Activated CD4-positive, alpha-beta memory T cell treated with anti-CD3 and anti-CD28 coated beads, Interleukin-2, amount 10 ng/mL, durations not matched to agents 7 days and 5 days (primary cell): ENCODE measurements at regions not wholly inside any gene's neighbourhood (a gene's known extent, or its start where the extent isn't known, plus 50 kb on each side); places are given as distances from the start of the nearest gene placed in this dataset.

Experiments used
- CTCF ChIA-PET: fragments of 350-600 bp; sonication (Branson Sonifier 250); formaldehyde crosslinking; loops from one replicate; lab custom pipeline; 2021; ENCODE audit warnings: antibody characterized with exemption, inconsistent platforms; lab: Charles Lee
- POLR2A ChIA-PET: fragments of 350-600 bp; sonication (Branson Sonifier 250); formaldehyde crosslinking; loops from one replicate; lab custom pipeline; 2021; ENCODE audit warnings: antibody characterized with exemption; lab: Charles Lee
- DNase-seq: peaks from one replicate; pipeline ENCODE4 v3.0.0-alpha.2; 2020
- H3K27ac Mint-ChIP-seq: one replicate; pipeline ENCODE4 v1.8.0; 2021; ENCODE audit warnings: mild to moderate bottlenecking, mixed read lengths
- H3K27me3 Mint-ChIP-seq: one replicate; pipeline ENCODE4 v1.8.0; 2021; ENCODE audit warnings: mixed read lengths
- H3K36me3 Mint-ChIP-seq: one replicate; pipeline ENCODE4 v1.8.0; 2021; ENCODE audit warnings: low read depth, mixed read lengths
- H3K4me1 Mint-ChIP-seq: one replicate; pipeline ENCODE4 v1.8.0; 2021; ENCODE audit warnings: mixed read lengths
- H3K4me3 Mint-ChIP-seq: one replicate; pipeline ENCODE4 v1.8.0; 2021; ENCODE audit warnings: mild to moderate bottlenecking, mixed read lengths
- H3K9me3 Mint-ChIP-seq: one replicate; pipeline ENCODE4 v1.8.0; 2021; ENCODE audit warnings: mixed read lengths

GRCh38 chr6:117156741-117157140 lies 108.6 kb upstream of the VGLL2 start:
- no peaks in the 10 kb centered on the region for H3K36me3 Mint-ChIP-seq
- H3K4me3 Mint-ChIP-seq, result no peak overlapping the region
- CTCF ChIA-PET, result no interaction called here
- no peaks in the 10 kb centered on the region for H3K27me3 Mint-ChIP-seq
- no peak for DNase-seq
- POLR2A ChIA-PET, result no interaction called here
- H3K9me3 Mint-ChIP-seq, result no peaks in the 10 kb centered on the region
- no peaks in the 10 kb centered on the region for H3K4me1 Mint-ChIP-seq
- H3K27ac Mint-ChIP-seq, result no peak overlapping the region

GRCh38 chr6:117157448-117157847 lies 107.9 kb upstream of the VGLL2 start:
- no peaks in the 10 kb centered on the region for H3K9me3 Mint-ChIP-seq
- no peaks in the 10 kb centered on the region for H3K27me3 Mint-ChIP-seq
- H3K4me3 Mint-ChIP-seq, result no peak overlapping the region
- ChIA-PET POLR2A (no interaction called here), CTCF (no interaction called here)
- H3K27ac Mint-ChIP-seq, result no peak overlapping the region
- no peak for DNase-seq
- no peaks in the 10 kb centered on the region for H3K4me1 Mint-ChIP-seq
- H3K36me3 Mint-ChIP-seq, result no peaks in the 10 kb centered on the region

GRCh38 chr6:117165911-117166499 lies 99.4 kb upstream of the VGLL2 start:
- ChIA-PET POLR2A (no interaction called here), CTCF (no interaction called here)
- H3K27ac Mint-ChIP-seq, result no peak overlapping the region
- no peaks in the 10 kb centered on the region for H3K27me3 Mint-ChIP-seq
- H3K9me3 Mint-ChIP-seq, result no peaks in the 10 kb centered on the region
- DNase-seq, result no peak
- H3K4me1 Mint-ChIP-seq, result no peaks in the 10 kb centered on the region
- H3K4me3 Mint-ChIP-seq, result no peak overlapping the region
- no peaks in the 10 kb centered on the region for H3K36me3 Mint-ChIP-seq

- ChIA-PET CTCF (no interaction called here), POLR2A (no interaction called here)
These were observed 97.7 kb upstream of the VGLL2 start for GRCh38 chr6:117167520-117168271.

GRCh38 chr6:117168296-117169063 lies 96.9 kb upstream of the VGLL2 start:
- no peak for DNase-seq
- ChIA-PET POLR2A (no interaction called here), CTCF (no interaction called here)
- Mint-ChIP-seq H3K4me3 (no peak overlapping the region), H3K4me1 (no peaks in the 10 kb centered on the region), H3K27ac (no peak overlapping the region), H3K9me3 (no peaks in the 10 kb centered on the region), H3K27me3 (no peaks in the 10 kb centered on the region), H3K36me3 (no peaks in the 10 kb centered on the region)

More at GRCh38 chr6:117167520-117168271, 97.7 kb upstream of the VGLL2 start:
- no peaks in the 10 kb centered on the region for H3K36me3 Mint-ChIP-seq
- H3K9me3 Mint-ChIP-seq, result no peaks in the 10 kb centered on the region
- H3K27me3 Mint-ChIP-seq, result no peaks in the 10 kb centered on the region
- no peak overlapping the region for H3K4me3 Mint-ChIP-seq
- H3K27ac Mint-ChIP-seq, result no peak overlapping the region
- no peak for DNase-seq
- no peaks in the 10 kb centered on the region for H3K4me1 Mint-ChIP-seq

GRCh38 chr6:117169064-117169665 lies 96.2 kb upstream of the VGLL2 start:
- H3K27ac Mint-ChIP-seq, result no peak overlapping the region
- no peak overlapping the region for H3K4me3 Mint-ChIP-seq
- no peaks in the 10 kb centered on the region for H3K27me3 Mint-ChIP-seq
- POLR2A ChIA-PET, result no interaction called here
- H3K9me3 Mint-ChIP-seq, result no peaks in the 10 kb centered on the region
- no peaks in the 10 kb centered on the region for H3K36me3 Mint-ChIP-seq
- CTCF ChIA-PET, result no interaction called here
- no peak for DNase-seq
- no peaks in the 10 kb centered on the region for H3K4me1 Mint-ChIP-seq

- H3K27ac Mint-ChIP-seq, result no peak overlapping the region
- POLR2A ChIA-PET, result no interaction called here
- CTCF ChIA-PET, result no interaction called here
- H3K4me1 Mint-ChIP-seq, result no peaks in the 10 kb centered on the region
- H3K27me3 Mint-ChIP-seq, result no peaks in the 10 kb centered on the region
- no peak for DNase-seq
- no peaks in the 10 kb centered on the region for H3K9me3 Mint-ChIP-seq
- no peak overlapping the region for H3K4me3 Mint-ChIP-seq
- no peaks in the 10 kb centered on the region for H3K36me3 Mint-ChIP-seq
These were observed 95.5 kb upstream of the VGLL2 start for GRCh38 chr6:117169781-117170281.

- Mint-ChIP-seq H3K4me1 (no peaks in the 10 kb centered on the region), H3K4me3 (no peak overlapping the region), H3K27me3 (no peaks in the 10 kb centered on the region), H3K9me3 (no peaks in the 10 kb centered on the region), H3K27ac (no peak overlapping the region), H3K36me3 (no peaks in the 10 kb centered on the region)
- DNase-seq, result no peak
- CTCF ChIA-PET, result no interaction called here
- POLR2A ChIA-PET, result no interaction called here
These were observed 90.5 kb upstream of the VGLL2 start for GRCh38 chr6:117174835-117175360.

GRCh38 chr6:117188627-117189201 lies 76.6 kb upstream of the VGLL2 start:
- Mint-ChIP-seq H3K36me3 (no peaks in the 10 kb centered on the region), H3K27ac (no peak overlapping the region), H3K4me1 (no peaks in the 10 kb centered on the region), H3K27me3 (no peaks in the 10 kb centered on the region), H3K9me3 (no peaks in the 10 kb centered on the region), H3K4me3 (no peak overlapping the region)
- no peak for DNase-seq
- POLR2A ChIA-PET, result no interaction called here
- CTCF ChIA-PET, result no interaction called here

- no peaks in the 10 kb centered on the region for H3K9me3 Mint-ChIP-seq
These were observed 74.3 kb upstream of the VGLL2 start for GRCh38 chr6:117191009-117191408.

GRCh38 chr6:117191448-117191847 lies 73.9 kb upstream of the VGLL2 start:
- no peaks in the 10 kb centered on the region for H3K4me1 Mint-ChIP-seq
- H3K36me3 Mint-ChIP-seq, result no peaks in the 10 kb centered on the region
- no peak overlapping the region for H3K4me3 Mint-ChIP-seq
- H3K27me3 Mint-ChIP-seq, result no peaks in the 10 kb centered on the region
- ChIA-PET CTCF (no interaction called here), POLR2A (no interaction called here)
- no peak for DNase-seq
- H3K9me3 Mint-ChIP-seq, result no peaks in the 10 kb centered on the region
- H3K27ac Mint-ChIP-seq, result no peak overlapping the region

More at GRCh38 chr6:117191009-117191408, 74.3 kb upstream of the VGLL2 start:
- Mint-ChIP-seq H3K4me3 (no peak overlapping the region), H3K4me1 (no peaks in the 10 kb centered on the region), H3K27me3 (no peaks in the 10 kb centered on the region), H3K27ac (no peak overlapping the region), H3K36me3 (no peaks in the 10 kb centered on the region)
- CTCF ChIA-PET, result no interaction called here
- DNase-seq, result no peak
- POLR2A ChIA-PET, result no interaction called here

GRCh38 chr6:117194271-117194670 lies 71.1 kb upstream of the VGLL2 start:
- ChIA-PET CTCF (no interaction called here), POLR2A (no interaction called here)
- Mint-ChIP-seq H3K4me1 (no peaks in the 10 kb centered on the region), H3K27ac (no peak overlapping the region), H3K27me3 (no peaks in the 10 kb centered on the region), H3K36me3 (no peaks in the 10 kb centered on the region), H3K4me3 (no peak overlapping the region), H3K9me3 (no peaks in the 10 kb centered on the region)
- no peak for DNase-seq

GRCh38 chr6:117194978-117195377 lies 70.4 kb upstream of the VGLL2 start:
- H3K27ac Mint-ChIP-seq, result no peak overlapping the region
- H3K4me1 Mint-ChIP-seq, result no peaks in the 10 kb centered on the region
- POLR2A ChIA-PET, result no interaction called here
- no peaks in the 10 kb centered on the region for H3K27me3 Mint-ChIP-seq
- DNase-seq, result no peak
- no peaks in the 10 kb centered on the region for H3K36me3 Mint-ChIP-seq
- CTCF ChIA-PET, result no interaction called here
- H3K9me3 Mint-ChIP-seq, result no peaks in the 10 kb centered on the region
- no peak overlapping the region for H3K4me3 Mint-ChIP-seq
